ENCODE measurements at regions not wholly inside any gene's neighbourhood (a gene's known extent, or its start where the extent isn't known, plus 50 kb on each side); places are given as distances from the start of the nearest gene placed in this dataset.
A peak's percentile ranks its signal among the peaks of the same experiment; 100 is the strongest.

- POLR2A ChIA-PET = no interaction called here
- no peak for DNase-seq (ENCODE audit: extremely low spot score)
- TF ChIP-seq CTCF (IDR thresholded peaks at IDR 0.05; ENCODE audit: control extremely low read depth, extremely low read depth, low read depth, missing control alignments) = no peak
- CTCF ChIA-PET = interaction anchor here (1.2 kb wide), 1 partner anchor 11 kb away, joined by 3 read pairs; no protein-coding TSS in a partner anchor
Observed at GRCh38 chr5:10153394-10153793, 96.3 kb downstream of the ATPSCKMT start.

GRCh38 chr5:10151656-10152055 lies 98.0 kb downstream of the ATPSCKMT start:
- no peak for TF ChIP-seq CTCF (IDR thresholded peaks at IDR 0.05; ENCODE audit: control extremely low read depth, extremely low read depth, low read depth, missing control alignments)
- DNase-seq (ENCODE audit: extremely low spot score) = no peak
- ChIA-PET CTCF (no interaction called here), POLR2A (no interaction called here)

- no peak for TF ChIP-seq CTCF (IDR thresholded peaks at IDR 0.05; ENCODE audit: control extremely low read depth, extremely low read depth, low read depth, missing control alignments)
- ChIA-PET CTCF (no interaction called here), POLR2A (no interaction called here)
- no peak for DNase-seq (ENCODE audit: extremely low spot score)
Observed at GRCh38 chr5:10149911-10150310, 99.8 kb downstream of the ATPSCKMT start.

- POLR2A ChIA-PET = no interaction called here
- TF ChIP-seq CTCF (IDR thresholded peaks at IDR 0.05; ENCODE audit: control extremely low read depth, extremely low read depth, low read depth, missing control alignments) = peak; percentile 34
- CTCF ChIA-PET = no interaction called here
- DNase-seq (ENCODE audit: extremely low spot score) = no peak
Observed at GRCh38 chr5:10145923-10146401, 103.7 kb downstream of the ATPSCKMT start.

- no peak for TF ChIP-seq CTCF (IDR thresholded peaks at IDR 0.05; ENCODE audit: control extremely low read depth, extremely low read depth, low read depth, missing control alignments)
- ChIA-PET POLR2A (no interaction called here), CTCF (interaction anchor here (2.0 kb wide), 1 partner anchor 18 kb away, joined by 5 read pairs; no protein-coding TSS in a partner anchor)
- DNase-seq (ENCODE audit: extremely low spot score) = no peak
Observed at GRCh38 chr5:10144040-10144439, 105.6 kb downstream of the ATPSCKMT start.

GRCh38 chr5:10140195-10140973 lies 109.3 kb downstream of the ATPSCKMT start:
- no peak for DNase-seq (ENCODE audit: extremely low spot score)
- CTCF ChIA-PET = interaction anchor here (1.1 kb wide), 2 partner anchors 22 to 55 kb away, joined by 3 read pairs; no protein-coding TSS in a partner anchor
- POLR2A ChIA-PET = no interaction called here
- peak; percentile 10 for TF ChIP-seq CTCF (IDR thresholded peaks at IDR 0.05; ENCODE audit: control extremely low read depth, extremely low read depth, low read depth, missing control alignments)
